Endometrial microvascular endothelial cells (primary cell): ENCODE measurements at regions not wholly inside any gene's neighbourhood (a gene's known extent, or its start where the extent isn't known, plus 50 kb on each side); places are given as distances from the start of the nearest gene placed in this dataset.

Experiments used
- in situ Hi-C: cut with HindIII; loops from 2 replicates; pipeline ENCODE4 v1.10.0; 2017; ENCODE audit warnings: low sequenced_read_pairs, low pct_unique_long_range_greater_than_20kb; ENCODE audit errors: inconsistent ontology term

GRCh38 chr1:82534996-82535395 lies 734.3 kb downstream of the ADGRL2 start:
- in situ Hi-C loops = no loop called here

DNA sequence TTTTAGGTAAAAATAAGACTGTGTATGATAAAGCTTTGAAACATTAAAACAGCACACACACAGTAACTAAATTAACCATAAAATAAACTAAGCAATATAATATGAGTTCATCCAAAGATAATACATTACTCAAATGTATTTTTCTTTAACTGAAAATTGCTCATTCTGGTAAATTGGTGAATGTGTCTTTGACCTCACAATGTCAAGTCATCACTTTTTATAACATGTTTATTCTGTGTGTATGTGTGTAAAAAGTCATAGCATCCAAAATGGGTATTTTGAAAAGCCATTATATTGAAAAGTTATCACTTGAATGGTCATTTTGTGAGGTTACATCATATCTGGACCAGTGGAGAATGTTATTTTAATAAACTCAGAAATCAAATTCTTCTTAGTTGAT lies 724.6 kb downstream of the ADGRL2 start:
- in situ Hi-C loops = no loop called here

- in situ Hi-C loops = no loop called here
Measured at GRCh38 chr1:82520611-82521010, 719.9 kb downstream of the ADGRL2 start.

- in situ Hi-C loops = no loop called here
Measured at GRCh38 chr1:82517586-82517985, 716.9 kb downstream of the ADGRL2 start.

- in situ Hi-C loops = no loop called here
Measured at GRCh38 chr1:82515650-82516049, 714.9 kb downstream of the ADGRL2 start.

GRCh38 chr1:82511441-82511840 lies 710.7 kb downstream of the ADGRL2 start:
- in situ Hi-C loops = no loop called here

GRCh38 chr1:82510431-82510830 lies 709.7 kb downstream of the ADGRL2 start:
- in situ Hi-C loops = no loop called here

GRCh38 chr1:82507011-82507410 lies 706.3 kb downstream of the ADGRL2 start:
- in situ Hi-C loops = no loop called here

- in situ Hi-C loops = no loop called here
Measured at GRCh38 chr1:82503822-82504221, 703.1 kb downstream of the ADGRL2 start.

GRCh38 chr1:82499022-82499421 lies 698.3 kb downstream of the ADGRL2 start:
- in situ Hi-C loops = no loop called here

GRCh38 chr1:82494117-82494516 lies 693.4 kb downstream of the ADGRL2 start:
- in situ Hi-C loops = no loop called here

- in situ Hi-C loops = no loop called here
Measured at GRCh38 chr1:82492159-82492558, 691.4 kb downstream of the ADGRL2 start.

- in situ Hi-C loops = no loop called here
Measured at GRCh38 chr1:82491301-82492048, 690.7 kb downstream of the ADGRL2 start.

GRCh38 chr1:82487778-82488177 lies 687.0 kb downstream of the ADGRL2 start:
- in situ Hi-C loops = no loop called here

DNA sequence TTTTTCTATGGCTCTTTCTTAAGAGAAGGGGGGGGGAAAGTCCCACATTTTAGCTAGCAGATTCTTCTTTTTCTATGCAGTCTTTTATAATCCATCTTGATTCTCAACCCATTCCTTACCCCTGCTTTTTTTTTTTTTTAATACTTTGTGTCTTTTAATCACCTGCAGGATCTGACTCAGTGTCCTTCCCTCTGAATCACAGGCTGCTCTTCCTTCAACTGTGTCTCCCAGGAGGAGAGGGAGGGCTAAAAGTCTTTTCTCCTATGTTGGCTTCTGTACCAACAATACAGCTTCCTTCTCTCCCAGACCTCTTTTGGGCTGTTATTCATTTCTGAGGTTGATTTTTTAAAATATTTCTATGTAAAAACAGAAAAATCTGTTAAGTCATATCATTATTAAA lies 686.2 kb downstream of the ADGRL2 start:
- in situ Hi-C loops = no loop called here

GRCh38 chr1:82486468-82486867 lies 685.7 kb downstream of the ADGRL2 start:
- in situ Hi-C loops = no loop called here

DNA sequence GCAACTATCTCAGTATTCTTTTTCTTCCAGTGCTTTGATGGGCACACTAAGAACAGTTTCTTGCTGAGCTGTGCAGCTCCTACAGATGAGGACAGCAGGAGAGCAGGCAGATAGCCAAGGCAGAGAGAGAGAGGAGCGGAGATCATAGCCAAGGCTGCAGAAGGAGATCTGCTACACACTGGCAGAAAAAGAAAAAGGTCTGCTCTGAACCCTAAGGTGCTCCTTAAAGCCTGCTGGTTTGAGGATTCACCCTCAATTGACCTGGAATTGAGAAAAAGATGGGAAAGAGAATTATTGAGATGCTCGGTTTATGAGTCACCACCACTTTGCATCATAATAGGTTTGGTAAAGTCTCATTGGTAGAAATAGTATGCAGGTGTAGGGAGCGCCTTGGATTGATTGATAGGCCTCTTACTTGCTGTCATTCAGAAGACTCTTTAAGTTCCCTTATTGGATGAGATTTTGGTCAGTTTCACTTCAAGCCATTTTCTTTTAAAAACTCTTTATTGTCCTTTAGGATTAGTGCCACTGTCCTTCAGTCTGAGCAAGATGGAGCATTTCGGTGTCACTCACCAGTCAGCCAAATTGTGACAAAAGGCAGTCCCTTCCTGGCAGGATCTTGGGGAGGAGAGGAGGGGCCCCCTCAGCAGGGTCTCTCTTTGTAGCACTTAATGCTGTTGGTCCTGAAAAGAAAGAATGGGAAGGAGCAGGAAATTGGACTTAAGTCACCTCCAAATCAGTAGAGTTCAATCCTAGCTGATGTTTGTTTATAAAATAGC lies 685.0 kb downstream of the ADGRL2 start:
- in situ Hi-C loops = no loop called here

DNA sequence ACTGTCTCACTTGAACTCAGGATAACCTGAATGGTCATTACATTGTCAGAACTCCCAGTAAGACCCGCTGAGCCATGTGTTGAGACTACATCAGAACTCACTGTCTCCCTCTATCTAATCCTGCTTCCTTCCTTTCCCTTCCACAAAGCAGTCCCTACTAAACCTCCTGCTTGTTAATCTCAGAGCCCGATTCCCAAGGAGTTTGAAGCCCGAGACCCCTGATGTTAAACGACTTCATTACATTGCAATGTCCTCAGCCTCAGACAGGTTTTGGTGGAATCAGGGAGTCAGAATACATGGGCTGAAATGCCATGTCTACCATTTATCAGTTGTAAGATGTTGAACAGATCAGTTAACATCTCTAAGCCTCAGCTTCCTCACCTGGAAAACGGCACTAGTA lies 682.4 kb downstream of the ADGRL2 start:
- in situ Hi-C loops = no loop called here

DNA sequence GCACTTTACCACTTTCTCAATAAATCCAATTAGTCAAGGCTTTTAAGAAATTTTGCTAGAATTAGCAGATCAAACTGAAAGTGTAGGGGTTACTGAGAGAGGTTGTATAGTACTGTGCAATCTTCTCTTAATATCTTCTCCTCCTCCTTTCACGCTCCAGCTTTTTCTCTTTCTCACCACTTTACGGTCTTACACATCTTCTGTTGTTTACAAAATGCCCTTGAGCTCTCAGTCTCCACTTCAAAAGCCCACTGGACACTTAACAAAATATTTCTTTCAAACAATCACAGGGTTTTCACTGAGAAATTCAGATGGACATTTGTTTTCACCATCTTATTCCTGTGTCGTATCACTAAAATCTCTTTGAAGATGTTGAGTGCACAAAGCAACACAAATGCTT lies 678.2 kb downstream of the ADGRL2 start:
- in situ Hi-C loops = no loop called here

DNA sequence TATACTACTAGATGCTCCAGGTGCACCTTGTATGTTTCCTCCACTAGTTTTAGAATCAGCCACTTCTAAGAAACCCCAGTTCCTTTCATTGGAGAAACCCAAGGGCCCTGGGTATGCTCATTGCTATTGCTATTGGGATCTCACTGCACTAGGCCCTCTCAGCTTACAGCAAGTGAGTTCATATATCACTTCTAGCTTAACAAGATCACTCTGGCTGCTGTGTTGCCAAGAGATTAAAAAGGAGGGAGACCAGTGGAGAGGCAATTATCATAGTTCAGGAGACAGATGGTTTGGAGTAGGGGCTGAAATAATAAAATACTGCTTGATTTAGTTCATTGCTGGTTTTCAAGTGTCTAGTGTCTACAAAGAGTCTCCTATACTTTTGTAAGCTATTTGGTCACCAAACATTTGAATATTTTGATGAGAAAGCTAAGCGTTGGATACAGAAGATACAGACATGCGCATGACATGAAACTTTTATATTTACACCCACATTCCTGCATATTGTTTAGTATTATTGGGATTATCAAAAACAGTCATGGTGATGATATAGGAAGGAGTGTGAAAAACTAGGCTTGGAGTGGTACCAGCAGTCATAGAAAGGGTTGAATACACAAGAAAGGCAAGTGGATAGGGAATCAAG lies 671.9 kb downstream of the ADGRL2 start:
- in situ Hi-C loops = no loop called here
